ENCODE measurements at regions not wholly inside any gene's neighbourhood (a gene's known extent, or its start where the extent isn't known, plus 50 kb on each side); places are given as distances from the start of the nearest gene placed in this dataset.
"Not testable (repeated sequence)": the region's sequence is repeated elsewhere in the genome, so short reads cannot be mapped to it uniquely, and the experiment has no call there.

DNA sequence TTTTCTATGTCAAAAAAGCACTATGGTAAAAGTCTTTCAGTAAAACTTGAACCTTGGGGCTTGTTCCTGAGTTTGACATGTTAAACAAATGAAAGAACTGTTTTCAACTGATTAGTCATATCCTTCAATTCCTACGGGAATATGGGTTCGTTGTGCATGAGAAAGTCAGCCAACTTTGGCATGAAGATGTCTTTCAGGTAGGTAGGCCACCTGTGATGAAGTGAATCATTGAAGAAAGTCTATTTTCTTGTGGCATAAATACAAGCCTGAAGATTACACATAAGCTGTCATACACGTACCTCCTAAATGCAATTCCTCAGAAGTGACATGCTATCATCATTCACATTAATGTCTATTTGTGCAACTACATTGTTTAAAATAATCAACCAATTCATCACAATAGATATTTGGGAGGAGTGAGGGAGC lies 513.0 kb downstream of the IRS2 start:
- peak; percentile 28 for DNase-seq (ENCODE audit: low read depth)

DNA sequence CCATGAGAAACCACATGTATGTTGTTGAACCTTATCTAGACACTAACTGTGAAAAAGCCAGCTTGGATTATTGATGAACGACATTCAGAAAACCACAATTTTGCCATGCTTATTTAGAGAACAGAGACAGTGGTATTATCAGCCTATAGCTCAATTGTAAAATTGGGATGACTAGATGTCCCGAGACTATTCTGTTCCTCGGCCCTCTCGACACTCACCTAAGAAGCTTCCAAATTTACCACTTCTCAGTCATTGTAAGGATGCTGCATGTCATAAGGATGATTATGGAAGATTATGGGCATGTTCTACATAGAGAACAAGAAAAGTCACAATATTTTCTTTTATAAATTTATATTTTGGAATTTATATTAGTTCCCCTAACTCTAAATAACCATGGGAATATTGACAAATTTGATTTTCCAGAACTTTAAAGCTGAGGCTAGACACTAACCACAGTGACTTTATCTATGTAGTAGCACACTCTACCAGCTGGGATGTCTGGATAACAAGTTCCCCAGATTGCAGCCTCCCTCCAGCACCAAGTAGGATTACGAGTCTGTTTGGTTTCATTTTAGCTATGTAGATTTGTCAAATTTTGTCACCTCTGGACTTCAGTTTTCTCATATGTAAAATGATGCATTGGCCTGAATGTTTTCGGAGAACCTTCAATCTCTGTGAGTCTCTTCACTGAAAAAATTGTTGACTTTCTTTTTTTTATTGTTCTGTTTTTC lies 513.6 kb downstream of the IRS2 start:
- no peak for DNase-seq (ENCODE audit: low read depth)

DNA sequence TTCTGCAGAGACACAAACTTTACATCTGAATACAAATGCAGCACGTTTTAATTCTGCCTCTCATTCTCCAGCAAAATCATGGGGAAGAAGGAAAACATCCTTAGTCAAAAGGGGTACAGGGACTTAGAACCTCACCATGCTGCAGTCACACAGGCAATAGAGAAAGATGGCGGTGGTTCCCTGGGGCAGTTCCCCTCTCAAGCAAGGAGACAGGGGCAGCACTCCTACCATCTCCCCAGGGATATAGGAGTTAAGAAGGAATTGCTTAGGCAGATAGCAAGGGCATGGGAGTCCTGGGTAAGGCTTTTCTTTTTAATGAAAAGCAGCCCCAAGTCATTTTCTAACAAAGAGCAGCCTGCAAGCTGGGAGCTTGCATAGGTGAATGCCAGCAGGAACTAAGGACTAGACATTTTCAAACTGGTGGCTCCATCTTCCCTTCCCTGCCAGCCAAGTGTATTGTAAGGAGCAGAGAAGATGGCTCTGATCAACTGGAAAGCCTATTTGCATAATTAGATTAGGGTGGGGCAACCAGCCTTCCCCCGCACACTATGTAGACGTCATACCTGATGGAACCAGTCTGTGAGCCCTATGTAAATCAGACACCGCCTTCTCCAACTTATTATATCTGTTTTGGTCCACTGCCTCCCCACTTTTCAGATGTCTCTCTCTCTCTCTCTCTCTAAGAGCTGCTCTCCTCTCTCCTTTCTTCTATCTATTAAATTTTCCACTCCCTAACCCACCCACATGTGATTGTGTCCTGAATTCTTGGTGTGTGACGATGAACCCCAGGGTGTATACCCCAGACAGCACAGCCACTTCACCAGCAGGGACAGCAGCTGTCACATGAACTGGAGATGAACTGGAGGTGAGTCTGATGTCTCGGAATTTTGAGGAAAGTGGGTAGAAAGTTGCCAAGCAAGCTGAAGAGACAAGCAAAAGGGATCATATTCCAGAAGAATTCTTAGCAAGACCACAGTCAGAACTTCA lies 514.5 kb downstream of the IRS2 start:
- peak; percentile 84 for DNase-seq (ENCODE audit: low read depth)

DNA sequence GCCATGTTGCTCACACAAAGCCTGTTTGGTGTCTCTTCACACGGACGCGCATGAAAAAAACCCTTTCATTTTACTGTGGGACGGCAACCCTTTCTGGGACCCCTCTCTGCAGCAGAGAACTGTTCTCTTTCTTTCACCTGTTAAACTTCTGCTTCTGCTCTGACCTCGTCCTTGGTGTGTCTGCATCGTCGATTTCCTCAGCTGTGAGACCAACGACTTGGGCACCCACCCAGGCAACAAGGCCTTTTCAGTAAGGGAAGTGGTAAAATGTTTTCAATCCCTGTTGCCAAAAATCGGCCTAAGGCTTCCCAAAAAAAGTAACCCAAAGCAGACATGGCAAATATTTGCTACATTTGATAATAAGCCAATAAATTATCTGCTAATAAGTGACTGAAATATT lies 515.3 kb downstream of the IRS2 start:
- no peak for DNase-seq (ENCODE audit: low read depth)

DNA sequence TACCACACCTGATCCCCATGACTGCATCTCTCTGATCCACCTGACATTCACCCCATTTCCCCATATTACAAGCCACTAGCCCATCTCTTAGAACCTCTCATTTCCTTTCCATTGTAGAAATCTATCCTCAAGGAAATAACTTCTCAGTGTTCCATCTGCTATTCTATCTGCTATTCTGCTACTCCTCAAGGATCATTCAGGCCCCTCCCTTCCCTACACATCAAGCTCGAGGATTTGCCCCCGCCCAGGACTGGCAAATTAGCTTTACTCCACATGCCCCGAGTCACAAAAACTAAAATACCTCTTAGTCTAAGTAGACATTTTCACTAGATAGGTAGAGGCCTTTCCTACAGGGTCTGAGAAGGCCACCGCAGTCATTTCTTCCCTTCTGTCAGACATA lies 517.0 kb downstream of the IRS2 start:
- not testable (repeated sequence) for DNase-seq (ENCODE audit: low read depth)

DNA sequence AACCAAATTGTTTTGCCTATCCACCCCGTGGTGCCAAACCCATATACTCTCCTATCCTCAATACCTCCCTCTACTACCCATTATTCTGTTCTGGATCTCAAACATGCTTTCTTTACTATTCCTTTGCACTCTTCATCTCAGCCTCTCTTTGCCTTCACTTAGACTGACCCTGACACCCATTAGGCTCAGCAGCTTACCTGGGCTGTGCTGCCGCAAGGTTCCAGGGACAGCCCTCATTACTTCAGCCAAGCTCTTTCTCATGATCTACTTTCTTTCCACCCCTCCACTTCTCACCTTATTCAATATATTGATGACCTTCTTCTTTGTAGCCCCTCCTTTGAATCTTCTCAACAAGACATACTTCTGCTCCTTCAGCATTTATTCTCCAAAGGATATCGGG lies 517.9 kb downstream of the IRS2 start:
- DNase-seq (ENCODE audit: low read depth) = not testable (repeated sequence)

DNA sequence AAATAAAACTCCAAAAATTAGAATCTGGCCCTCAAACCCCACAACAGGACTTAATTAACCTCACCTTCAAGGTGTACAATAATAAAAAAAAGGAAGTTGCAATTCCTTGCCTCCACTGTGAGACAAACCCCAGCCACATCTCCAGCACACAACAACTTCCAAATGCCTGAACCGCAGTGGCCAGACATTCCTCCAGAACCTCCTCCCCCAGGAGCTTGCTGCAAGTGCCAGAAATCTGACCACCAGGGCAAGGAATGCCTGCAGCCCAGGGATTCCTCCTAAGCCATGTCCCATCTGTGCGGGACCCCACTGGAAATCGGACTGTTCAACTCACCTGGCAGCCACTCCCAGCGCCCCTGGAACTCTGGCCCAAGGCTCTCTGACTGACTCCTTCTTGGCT lies 519.0 kb downstream of the IRS2 start:
- not testable (repeated sequence) for DNase-seq (ENCODE audit: low read depth)

DNA sequence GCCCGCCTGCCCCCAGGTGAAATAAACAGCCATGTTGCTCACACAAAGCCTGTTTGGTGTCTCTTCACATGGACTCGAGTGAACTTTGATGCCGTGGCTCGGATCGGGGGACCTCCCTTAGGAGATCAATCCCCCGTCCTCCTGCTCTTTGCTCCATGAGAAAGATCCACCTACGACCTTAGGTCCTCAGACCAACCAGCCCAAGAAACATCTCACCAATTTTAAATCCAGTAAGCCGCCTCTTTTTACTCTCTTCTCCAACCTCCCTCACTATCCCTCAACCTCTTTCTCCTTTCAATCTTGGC lies 521.0 kb downstream of the IRS2 start:
- DNase-seq (ENCODE audit: low read depth) = not testable (repeated sequence)

DNA sequence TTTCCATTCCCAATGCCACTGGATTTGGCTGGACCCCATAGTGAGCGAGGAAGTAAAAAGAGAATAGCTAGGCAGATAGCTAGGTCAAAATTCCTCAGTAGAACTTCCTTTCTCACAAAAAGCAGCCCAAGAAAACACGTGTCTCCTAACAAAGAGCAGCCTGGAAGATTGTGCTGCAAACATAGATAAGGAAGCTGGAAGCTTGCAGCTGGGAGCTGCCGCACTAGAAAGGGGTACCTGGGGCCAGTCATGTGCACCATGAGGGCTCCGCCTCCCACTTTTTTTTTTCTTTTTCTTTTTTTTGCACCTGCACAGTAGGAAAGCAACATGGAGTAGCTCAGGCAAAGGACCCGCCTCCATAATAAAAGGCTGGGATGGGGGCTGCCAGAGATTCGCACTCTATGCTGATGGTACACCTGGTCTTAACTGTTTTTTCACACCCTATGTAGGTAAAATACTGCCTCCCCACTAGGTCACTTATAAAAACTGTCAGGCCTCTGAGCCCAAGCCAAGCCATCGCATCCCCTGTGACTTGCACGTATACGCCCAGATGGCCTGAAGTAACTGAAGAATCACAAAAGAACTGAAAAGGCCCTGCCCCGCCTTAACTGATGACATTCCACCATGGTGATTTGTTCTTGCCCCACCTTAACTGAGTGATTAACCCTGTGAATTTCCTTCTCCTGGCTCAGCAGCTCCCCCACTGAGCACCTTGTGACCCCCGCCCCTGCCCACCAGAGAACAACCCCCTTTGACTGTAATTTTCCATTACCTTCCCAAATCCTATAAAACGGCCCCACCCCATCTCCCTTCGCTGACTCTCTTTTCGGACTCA lies 521.6 kb downstream of the IRS2 start:
- not testable (repeated sequence) for DNase-seq (ENCODE audit: low read depth)

DNA sequence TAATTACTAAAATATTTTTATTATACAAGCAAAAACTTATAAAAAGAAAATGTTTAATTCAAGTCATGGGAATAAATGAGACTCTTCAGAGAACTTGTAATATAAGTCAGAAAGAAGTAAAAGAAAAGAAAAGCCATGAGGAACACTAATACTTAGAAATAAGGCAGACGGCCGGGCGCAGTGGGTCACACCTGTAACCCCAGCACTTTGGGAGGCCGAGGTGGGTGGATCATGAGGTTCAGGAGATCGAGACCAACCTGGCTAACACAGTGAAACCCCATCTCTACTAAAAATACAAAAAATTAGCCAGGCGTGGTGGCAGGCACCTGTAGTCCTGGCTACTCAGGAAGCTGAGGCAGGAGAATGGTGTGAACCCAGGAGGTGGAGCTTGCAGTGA lies 528.6 kb downstream of the IRS2 start:
- not testable (repeated sequence) for DNase-seq (ENCODE audit: low read depth)

Measured in fibroblast of gingiva (primary cell).